ENCODE measurements at regions not wholly inside any gene's neighbourhood (a gene's known extent, or its start where the extent isn't known, plus 50 kb on each side); places are given as distances from the start of the nearest gene placed in this dataset.

DNA sequence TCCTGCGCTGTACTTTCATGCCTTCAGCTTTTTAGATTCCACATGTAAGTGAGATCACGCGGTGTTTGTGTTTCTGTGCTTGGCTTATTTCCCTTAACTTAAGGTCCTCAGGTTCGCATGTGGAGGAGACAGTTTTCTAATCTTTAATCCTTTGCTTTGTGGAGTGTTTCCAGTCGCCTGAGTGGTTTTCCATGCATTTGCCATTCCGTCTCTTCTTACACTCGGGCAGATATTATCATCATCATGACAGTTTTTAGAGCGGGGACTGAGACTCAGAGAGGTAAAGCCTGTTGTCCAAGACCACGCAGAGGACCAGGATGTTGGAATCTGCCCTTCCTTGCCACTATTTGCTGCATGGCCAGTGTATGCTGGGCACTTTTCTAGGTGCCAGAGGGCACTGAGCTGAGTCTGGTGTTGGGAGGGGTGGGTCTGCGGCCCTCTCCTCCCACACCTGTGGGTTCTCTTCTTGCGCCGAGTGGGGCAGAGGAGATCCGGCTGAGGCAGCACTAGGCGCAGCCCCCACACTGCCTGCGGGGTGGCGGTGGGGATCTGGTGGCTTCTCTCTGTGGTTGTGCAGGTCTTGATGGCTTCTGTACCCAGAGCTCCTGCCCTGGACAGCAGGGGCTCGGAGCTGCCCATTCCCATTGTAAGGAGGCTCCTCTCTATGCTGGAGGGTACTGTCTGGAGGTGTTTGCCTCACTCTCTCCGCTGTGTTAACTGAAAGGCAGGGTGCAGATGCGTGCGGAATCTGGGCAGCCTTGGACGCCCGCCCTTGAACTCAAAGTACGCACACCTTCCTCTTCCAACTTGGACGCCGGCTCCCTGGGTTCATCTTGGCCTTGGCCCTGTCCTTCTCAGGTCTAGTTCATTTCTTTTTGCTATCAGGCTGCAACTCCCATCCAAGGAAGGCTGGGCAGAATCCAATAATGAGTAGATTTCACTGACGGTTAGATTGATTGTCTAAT is 156.0 kb upstream of the RGMA start:
- ATAC-seq (no peak), FAIRE-seq (no peak), DNase-seq (ENCODE audit: low read depth, low spot score) (no peak)
- intact Hi-C loops (cut with micrococcal nuclease; ENCODE audit: unreplicated experiment), result no loop called here
- H3K27ac ChIP-seq (ENCODE audit: control insufficient read depth, insufficient read depth), result no peak overlapping the region
- no TSS peak for BruUV-seq (replicated peaks)
- no peaks in the 10 kb centered on the region for H3K9me3 ChIP-seq (replicated peaks; ENCODE audit: control insufficient read depth, insufficient read depth, low read length)
- H3K79me2 ChIP-seq (ENCODE audit: control insufficient read depth, insufficient read depth, low read length), result no peaks in the 10 kb centered on the region
- ChIA-PET POLR2A (no interaction called here), CTCF (no interaction called here), RAD21 (ENCODE audit: unreplicated experiment) (no interaction called here), SMC1A (ENCODE audit: uncharacterized antibody, unreplicated experiment) (no interaction called here)
- no peak overlapping the region for H2AFZ ChIP-seq (ENCODE audit: control insufficient read depth, low read depth, low read length)
- H3K4me3 ChIP-seq, result no peak overlapping the region
- 55% methylated on average over 26 of the region's 26 CpGs for WGBS (ENCODE audit: insufficient coverage, insufficient replicate concordance, low lambda C conversion rate, missing lambda C conversion rate)
- no peak for TF ChIP-seq ZSCAN29 (IDR thresholded peaks at IDR 0.05)
- no peak for TF ChIP-seq MYB (IDR thresholded peaks at IDR 0.05; ENCODE audit: borderline replicate concordance, low read depth, low read length)
- TF ChIP-seq CBX5 (IDR thresholded peaks at IDR 0.05; ENCODE audit: low read depth), result no peak
- no peak for TF ChIP-seq CREM (IDR thresholded peaks at IDR 0.05; ENCODE audit: low read depth)
- TF ChIP-seq NR2C1 (IDR thresholded peaks at IDR 0.05), result no peak
- TF ChIP-seq, protein P1, sequence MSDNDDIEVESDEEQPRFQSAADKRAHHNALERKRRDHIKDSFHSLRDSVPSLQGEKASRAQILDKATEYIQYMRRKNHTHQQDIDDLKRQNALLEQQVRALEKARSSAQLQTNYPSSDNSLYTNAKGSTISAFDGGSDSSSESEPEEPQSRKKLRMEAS (IDR thresholded peaks at IDR 0.05; ENCODE audit: low read depth, low read length), result no peak
- no peak for TF ChIP-seq CEBPB (IDR thresholded peaks at IDR 0.05; ENCODE audit: borderline replicate concordance in 1 of 2, low read depth in 2 of 2, low read length in 2 of 2)
- TF ChIP-seq MYC (IDR thresholded peaks at IDR 0.05; ENCODE audit: insufficient read depth, insufficient read length, insufficient replicate concordance, low read length, severe bottlenecking), result no peak
- TF ChIP-seq STAT3 (IDR thresholded peaks at IDR 0.05; ENCODE audit: low read depth, low read length), result no peak
- TF ChIP-seq, protein P2, sequence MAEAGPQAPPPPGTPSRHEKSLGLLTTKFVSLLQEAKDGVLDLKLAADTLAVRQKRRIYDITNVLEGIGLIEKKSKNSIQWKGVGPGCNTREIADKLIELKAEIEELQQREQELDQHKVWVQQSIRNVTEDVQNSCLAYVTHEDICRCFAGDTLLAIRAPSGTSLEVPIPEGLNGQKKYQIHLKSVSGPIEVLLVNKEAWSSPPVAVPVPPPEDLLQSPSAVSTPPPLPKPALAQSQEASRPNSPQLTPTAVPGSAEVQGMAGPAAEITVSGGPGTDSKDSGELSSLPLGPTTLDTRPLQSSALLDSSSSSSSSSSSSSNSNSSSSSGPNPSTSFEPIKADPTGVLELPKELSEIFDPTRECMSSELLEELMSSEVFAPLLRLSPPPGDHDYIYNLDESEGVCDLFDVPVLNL (IDR thresholded peaks at IDR 0.05; ENCODE audit: low read depth, low read length), result no peak
- TF ChIP-seq, protein P3, sequence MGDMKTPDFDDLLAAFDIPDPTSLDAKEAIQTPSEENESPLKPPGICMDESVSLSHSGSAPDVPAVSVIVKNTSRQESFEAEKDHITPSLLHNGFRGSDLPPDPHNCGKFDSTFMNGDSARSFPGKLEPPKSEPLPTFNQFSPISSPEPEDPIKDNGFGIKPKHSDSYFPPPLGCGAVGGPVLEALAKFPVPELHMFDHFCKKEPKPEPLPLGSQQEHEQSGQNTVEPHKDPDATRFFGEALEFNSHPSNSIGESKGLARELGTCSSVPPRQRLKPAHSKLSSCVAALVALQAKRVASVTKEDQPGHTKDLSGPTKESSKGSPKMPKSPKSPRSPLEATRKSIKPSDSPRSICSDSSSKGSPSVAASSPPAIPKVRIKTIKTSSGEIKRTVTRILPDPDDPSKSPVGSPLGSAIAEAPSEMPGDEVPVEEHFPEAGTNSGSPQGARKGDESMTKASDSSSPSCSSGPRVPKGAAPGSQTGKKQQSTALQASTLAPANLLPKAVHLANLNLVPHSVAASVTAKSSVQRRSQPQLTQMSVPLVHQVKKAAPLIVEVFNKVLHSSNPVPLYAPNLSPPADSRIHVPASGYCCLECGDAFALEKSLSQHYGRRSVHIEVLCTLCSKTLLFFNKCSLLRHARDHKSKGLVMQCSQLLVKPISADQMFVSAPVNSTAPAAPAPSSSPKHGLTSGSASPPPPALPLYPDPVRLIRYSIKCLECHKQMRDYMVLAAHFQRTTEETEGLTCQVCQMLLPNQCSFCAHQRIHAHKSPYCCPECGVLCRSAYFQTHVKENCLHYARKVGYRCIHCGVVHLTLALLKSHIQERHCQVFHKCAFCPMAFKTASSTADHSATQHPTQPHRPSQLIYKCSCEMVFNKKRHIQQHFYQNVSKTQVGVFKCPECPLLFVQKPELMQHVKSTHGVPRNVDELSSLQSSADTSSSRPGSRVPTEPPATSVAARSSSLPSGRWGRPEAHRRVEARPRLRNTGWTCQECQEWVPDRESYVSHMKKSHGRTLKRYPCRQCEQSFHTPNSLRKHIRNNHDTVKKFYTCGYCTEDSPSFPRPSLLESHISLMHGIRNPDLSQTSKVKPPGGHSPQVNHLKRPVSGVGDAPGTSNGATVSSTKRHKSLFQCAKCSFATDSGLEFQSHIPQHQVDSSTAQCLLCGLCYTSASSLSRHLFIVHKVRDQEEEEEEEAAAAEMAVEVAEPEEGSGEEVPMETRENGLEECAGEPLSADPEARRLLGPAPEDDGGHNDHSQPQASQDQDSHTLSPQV (IDR thresholded peaks at IDR 0.05), result no peak
- TF ChIP-seq SRF (IDR thresholded peaks at IDR 0.05; ENCODE audit: low read depth in 2 of 2, low read length in 2 of 2), result no peak
- TF ChIP-seq RCOR1 (conservative IDR thresholded peaks at IDR 0.05; ENCODE audit: low read depth, low read length), result no peak
- in situ Hi-C loops (cut with MboI), result no loop called here
- H3K4me1 ChIP-seq (ENCODE audit: control insufficient read depth, insufficient read depth, low read length), result no peaks in the 10 kb centered on the region
- no peak overlapping the region for H3K4me2 ChIP-seq (ENCODE audit: control insufficient read depth, insufficient read depth)
- H3K27me3 ChIP-seq (replicated peaks in 1 of 2; ENCODE audit: control insufficient read depth in 2 of 2, insufficient read depth in 2 of 2, low read length in 1 of 2), result no peaks in the 10 kb centered on the region; a peak in 2 of 4 replicates
- H3K36me3 ChIP-seq (ENCODE audit: control insufficient read depth in 2 of 2, insufficient read depth in 2 of 2, low read length in 1 of 2), result no peaks in the 10 kb centered on the region
- H3K9ac ChIP-seq (ENCODE audit: control insufficient read depth, insufficient read depth, low read length), result no peak overlapping the region
- H4K20me1 ChIP-seq (ENCODE audit: control insufficient read depth, insufficient read depth), result no peaks in the 10 kb centered on the region

Data from GM12878 (cell line).